KBM-7 (cell line): ENCODE measurements at regions not wholly inside any gene's neighbourhood (a gene's known extent, or its start where the extent isn't known, plus 50 kb on each side); places are given as distances from the start of the nearest gene placed in this dataset.

Source experiments
- DNase-seq: peaks from one replicate; pipeline ENCODE4 v3.0.0-alpha.2; 2015
- in situ Hi-C: fragments of 300-500 bp; cut with MboI; formaldehyde crosslinking; loops from 2 replicates; pipeline ENCODE4 v1.14.3; 2020; ENCODE audit warnings: low sequenced_read_pairs, low pct_unique_long_range_greater_than_20kb, mixed read lengths

DNA sequence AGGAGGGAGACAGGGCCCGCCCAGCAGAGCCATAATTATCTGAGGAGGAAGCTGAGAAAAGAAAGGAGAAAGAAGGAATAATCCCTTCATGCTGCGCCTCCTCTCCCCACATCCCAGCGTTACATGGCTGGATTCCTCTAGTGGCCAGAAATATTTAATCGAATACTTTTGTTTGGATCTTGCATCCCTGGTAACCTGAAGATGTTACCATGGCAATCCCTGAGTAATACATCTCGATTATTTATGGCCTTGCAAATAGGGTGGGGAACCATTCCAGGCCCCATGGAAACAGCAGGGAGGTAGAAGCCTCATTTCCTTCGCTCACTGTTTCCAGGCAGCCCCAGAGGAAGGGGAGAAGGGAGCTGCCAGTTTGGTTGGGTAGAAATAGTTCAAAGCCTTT, 357.7 kb downstream of the BUD13 start:
- in situ Hi-C loops: no loop called here
- DNase-seq: no peak

DNA sequence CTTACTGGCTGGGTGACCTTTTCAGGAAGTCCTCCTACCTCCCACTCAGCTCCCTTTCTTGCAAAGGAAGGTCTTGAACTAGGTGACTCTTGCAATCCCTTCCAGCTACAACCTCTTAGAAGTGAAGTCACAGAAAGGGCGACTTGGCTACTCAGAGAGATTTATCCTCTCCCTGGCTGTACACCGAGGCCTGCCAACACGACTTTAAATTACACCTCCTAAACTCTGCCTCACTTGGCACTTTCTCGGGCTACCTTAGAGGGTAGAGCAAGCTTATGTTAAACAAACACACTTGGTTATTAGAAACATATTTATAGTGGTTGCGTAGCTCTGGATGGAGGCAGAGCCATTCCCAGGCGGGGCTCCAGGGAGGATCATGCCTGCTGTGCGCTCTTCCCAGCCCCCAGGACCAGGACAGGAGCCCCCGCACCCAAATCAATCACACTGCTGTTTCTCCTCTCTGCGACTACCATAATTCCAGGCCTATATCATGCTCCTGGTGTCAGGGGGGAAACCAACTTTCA, 358.4 kb downstream of the BUD13 start:
- DNase-seq: no peak
- in situ Hi-C loops: no loop called here

DNA sequence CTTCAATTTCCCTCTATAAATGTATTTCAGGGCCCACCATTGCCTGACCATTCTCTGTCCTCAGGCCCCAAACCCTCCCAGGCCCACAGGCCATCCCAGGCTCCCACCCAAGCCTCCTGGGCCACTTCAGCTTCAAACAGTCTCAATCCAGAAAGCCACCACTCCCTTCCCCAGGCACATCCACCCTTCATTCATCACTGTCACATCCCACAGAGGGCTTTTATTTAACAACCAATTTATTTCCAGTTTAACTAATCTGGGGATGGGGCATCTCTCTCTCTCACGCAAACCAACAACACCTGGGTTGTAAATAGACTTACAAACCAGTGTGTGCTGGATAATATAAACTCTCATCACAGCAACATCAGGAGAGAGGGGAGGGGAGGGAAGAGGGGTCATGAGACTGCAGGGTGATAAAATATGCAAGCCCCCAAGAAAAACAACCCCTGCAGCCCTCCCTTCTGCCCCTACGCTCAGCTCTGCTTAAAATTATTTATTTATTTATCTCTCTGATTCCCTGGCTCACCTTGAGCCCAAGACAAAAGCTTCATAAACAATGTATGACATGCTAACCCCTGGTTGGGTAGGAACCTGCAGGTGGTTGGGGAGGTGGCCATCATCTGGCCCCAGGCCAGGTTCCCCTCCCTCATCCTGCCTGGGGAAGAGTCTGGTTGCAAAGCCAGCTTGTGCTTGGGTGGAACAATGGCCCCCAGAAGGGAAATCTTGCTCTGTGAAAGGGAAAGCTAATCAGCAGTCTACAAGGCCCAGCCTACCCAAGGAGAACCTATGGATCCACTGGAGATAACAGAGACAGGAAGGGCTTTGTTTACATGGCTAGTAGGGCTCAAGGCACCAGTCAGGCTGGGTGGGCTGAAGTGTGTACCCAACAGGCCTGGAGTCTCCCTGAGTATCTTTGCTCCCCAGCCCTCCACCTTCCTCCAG, 359.2 kb downstream of the BUD13 start:
- in situ Hi-C loops: no loop called here
- DNase-seq: no peak

DNA sequence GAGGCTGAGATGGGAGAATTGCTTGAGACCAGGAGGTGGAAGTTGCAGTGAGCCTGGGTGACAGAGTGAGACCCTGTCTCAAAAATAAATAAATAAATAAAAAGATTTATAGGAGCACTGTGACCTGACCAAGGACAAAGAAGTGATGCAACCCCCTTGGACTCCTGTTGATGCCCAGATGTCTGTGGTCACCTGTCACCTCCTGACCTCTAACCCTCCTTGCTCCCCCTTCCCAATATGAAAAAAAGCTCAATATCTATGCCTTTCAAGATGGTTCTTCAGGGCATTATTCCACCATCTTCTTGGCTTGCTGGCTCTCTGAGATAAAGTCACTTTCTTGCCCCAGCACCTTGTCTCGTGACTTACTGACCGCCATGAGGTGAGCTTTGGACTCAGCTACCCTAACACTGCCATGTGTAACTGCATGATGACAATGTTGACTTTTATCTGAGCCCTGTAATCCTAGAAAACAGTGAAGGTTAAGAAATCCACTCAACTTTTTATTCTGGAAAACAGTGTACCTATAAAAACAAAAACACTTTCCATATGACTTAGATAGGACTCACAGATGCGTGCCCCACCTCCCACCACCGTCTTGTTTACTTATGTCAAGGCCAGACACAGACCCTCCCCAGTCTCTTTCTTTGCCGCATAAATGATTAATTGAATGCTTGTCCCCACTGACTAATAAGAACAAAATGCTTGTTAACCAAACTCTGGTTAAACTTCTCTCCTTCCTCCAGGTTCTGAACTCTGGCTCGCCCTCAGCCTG, 360.5 kb downstream of the BUD13 start:
- DNase-seq: no peak
- in situ Hi-C loops: no loop called here

DNA sequence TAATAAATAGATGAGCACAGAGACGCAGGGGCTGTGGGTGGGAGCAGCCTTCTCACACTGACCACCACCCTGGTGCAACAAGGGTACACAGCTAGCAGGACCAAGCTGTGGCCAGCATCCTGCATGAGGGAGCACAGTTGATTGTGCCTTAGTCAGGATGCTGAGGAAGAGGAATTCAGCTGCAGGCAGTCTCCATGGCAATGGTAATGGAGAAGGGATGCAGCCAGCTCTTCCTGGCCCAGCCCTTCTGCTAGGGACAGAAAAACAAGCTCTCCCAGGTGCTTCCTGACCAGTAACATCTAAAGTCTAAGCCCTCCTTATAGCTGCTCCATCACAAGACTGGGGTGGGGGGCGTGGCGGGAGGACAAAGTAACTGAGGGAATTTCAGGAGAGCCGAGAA, 363.5 kb downstream of the BUD13 start:
- DNase-seq: no peak
- in situ Hi-C loops: no loop called here

DNA sequence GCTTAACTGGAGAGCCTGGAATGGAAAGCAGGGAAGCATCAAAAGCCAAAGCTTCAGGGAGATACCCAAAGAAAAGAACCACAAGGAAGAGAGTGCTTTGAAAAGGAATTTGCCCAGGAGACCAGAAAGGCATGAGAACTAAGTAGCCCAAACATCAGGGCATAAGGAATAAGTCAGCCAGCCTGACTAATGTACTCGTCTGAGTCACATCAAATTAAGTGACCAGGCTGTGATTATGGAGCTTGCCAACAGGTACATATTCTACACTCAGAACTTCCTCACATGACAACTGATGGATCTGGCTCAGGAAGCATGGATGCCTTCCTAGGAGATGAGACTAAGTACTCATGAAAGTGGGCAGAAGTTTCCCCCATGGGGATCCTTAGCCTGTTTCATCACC, 366.7 kb downstream of the BUD13 start:
- in situ Hi-C loops: no loop called here
- DNase-seq: no peak

DNA sequence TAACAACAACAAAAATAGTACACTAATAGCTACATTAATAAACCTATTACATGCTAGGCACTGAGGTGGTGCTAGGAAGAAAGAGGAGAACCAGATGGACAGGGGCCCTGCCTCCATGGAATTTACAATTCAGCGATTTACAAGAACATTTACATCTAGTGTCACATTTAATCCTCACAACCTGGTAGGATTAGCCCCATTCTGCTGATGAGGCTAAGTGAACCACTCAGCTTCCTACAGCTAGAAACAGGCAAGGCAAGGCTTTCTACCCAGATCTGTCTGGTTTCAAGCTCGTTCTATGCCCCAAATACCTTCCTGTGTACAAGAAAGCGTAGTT, 368.4 kb downstream of the BUD13 start:
- no peak for DNase-seq
- in situ Hi-C loops: no loop called here

DNA sequence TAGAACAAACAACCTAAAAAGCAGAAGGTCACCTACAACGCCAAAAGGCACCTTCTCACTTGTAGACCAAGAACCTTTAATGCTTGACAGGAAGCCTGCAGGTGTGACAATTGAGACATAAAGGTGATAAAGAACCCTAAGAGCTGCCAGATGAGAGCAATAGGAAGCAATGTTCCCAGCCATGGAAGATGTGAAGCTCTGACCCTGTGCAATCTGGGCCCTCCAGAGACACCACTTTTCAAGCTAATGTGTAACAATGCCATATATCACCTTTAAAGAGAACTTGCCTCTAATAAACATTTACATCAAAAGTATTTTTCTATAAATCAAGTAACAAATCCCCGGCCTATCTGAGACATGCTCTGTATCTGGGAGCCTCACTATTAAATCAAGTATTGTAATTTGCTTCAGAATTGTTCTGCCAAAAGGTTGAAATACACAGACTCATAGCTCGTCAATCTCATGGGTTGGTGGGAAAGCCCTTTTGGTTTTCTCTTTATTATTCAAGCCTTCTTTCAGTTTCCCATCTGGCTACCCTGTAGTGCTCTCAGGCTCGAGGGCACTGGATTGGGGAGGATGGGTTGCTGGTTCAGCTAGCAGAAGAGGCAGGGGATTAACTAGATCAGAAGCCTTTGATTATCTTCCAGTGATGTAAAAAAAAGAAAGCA, 368.9 kb downstream of the BUD13 start:
- DNase-seq: no peak
- in situ Hi-C loops: no loop called here

DNA sequence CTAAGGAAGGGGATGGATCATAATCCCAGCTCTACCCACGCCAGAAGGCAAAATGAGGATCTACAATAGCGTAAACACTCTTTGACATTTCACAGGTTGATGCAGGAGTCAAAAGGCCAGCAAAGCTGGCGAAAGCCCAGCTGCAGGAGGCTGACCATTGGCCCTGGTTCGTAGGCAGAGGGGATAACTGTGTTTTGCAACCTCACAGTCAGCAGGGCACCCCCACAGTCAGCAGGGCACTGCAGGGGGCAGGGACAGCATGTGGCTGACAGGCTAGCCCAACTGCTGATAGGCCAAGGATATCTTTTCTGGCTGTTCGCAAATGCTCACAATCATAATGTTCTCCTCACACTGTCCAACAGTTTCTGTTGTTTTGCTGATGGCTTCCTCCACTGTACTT, 372.7 kb downstream of the BUD13 start:
- no peak for DNase-seq

DNA sequence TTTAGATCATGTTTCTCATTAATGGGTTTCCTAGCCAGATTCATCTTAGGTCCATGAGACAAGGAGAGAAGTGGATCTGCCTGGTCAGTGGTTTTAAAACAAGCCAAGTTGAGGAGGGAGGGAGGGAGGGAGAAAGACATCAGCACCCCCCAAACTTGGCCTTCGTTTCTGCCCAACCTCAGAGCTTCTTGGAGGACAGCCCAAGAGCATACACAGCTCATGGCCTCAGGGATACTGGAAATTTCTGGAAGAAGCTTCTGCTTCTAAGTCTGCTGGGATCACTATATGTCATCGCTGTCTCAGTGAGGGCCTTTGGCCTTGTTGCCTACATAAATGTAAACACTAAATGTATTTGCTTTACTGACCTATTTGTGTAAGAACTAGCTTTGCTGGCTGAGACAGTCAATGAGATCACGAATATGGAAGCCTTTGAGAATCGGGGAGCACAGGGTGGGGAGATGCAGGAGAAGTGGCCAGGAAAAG, 375.1 kb downstream of the BUD13 start:
- DNase-seq: no peak
- in situ Hi-C loops: no loop called here

More for the DNA sequence above, 372.7 kb downstream of the BUD13 start:
- in situ Hi-C loops: no loop called here

DNA sequence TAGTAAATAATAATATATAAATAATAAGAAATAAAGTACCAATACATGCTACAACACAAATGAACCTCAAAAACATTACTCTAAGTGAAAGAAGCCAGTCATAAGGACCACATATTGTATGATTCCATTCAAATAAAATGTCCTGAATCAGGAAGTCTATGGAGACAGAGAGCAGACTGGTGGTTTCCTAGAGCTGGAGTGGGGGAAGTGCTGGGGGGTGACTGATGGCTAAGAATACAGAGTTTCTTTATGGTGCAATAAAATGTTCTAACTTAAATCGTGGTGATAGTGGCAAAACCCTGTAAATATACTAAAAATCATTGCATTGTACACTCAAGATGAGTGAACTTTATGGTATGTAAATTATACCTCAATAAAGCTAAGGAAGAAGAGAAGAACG, 376.5 kb downstream of the BUD13 start:
- no peak for DNase-seq
- in situ Hi-C loops: no loop called here

DNA sequence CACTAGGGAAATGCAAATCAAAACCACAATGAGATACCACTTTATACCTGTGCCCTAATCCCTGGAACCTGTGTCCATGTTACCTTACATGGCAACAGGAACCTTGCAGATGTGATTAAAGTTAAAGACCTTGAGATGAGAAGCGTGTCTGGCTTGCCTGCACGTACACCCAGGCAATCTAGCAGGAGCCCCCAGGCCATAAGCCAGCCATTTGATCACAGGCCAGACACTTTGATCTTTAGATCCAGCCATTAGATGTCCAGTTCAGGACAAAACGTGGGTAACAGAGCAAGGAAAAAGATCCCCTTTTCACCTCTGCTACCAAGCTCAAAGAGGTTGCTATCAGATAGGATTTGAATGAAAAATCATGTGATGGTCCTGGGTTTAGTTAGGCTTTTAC, 378.8 kb downstream of the BUD13 start:
- no peak for DNase-seq
- in situ Hi-C loops: no loop called here

DNA sequence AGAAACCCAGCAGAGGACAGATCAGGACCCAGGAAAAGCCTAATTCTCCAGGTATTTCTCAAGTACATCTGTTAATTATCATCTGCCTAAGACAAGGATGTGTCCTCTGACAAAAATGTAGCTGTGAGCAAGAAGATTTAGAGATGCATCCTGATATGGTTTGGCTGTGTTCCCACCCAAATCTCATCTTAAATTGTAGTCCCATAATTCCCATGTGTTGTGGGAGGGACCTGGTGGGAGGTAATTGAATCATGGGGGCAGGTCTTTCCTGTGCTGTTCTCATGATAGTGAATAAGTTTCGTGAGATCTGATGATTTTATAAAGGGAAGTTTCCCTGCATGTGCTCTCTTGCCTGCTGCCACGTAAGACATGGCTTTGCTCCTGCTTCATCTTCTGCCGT, 381.8 kb downstream of the BUD13 start:
- in situ Hi-C loops: no loop called here
- no peak for DNase-seq

DNA sequence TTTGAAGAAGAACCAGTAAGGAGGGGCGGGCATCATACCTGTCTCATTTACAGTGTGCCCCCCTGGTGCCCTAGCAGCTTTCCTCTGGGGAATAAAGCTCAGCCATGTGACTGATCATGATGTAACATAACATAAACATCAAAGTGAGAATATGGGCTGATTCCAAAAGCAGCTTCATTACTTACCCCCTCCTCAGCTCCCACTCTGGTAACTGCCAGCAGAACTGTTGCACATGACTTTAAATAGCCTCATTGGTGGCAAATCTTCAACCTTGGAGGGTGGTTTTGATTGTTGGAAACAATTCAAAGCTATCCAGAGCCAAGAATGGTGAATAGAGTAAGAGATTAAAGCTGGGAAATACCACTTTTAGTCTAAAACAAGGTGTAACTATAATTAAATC, 384.6 kb downstream of the BUD13 start:
- DNase-seq: no peak
- in situ Hi-C loops: no loop called here

DNA sequence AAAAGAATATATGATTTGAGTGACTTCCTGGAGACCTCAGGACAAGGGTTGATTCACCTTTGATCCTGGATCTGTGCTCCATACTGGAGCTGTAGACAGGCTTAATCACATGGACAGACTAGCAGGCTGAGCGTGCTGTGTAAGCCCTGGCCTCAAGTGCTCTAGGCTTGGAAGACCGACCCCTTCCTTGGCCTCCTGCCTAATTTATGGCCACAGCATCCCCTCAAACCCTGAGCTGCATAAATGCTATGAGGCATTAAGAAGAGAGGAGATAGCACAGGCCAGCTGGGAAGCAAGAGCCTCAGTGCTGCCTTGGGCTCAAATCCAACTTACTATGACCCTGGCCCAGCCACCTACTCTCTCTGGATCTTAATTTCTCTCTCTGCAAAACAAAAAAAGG, 385.1 kb downstream of the BUD13 start:
- DNase-seq: no peak
- in situ Hi-C loops: no loop called here

DNA sequence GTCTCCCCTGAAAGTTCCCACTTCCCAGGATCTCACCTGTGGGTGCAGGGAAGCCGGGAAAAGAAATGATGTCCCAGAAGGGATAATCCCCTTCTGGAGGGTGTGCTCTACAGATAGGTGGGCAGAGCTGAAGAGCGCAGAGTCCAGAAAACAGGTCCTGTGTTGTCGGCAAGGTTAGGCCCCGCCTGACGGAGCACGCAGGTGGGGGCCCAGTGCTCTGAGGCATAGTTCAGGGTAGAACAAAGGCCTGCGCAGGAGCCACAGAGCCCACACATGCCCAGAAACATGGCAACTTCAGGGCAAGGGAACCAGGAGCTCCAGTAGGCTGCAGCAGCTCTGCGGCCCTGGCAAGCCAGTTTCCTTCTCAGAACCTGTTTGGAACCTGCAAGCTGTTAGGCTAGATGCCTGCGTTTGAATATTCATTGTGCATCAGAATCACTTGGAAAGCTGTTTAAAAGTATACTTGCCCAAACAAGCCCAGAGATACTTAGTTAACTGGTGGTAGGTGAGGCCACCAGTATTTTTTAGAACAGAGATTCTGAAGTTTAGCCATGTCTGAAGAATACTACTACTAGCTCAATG, 386.6 kb downstream of the BUD13 start:
- in situ Hi-C loops: no loop called here

DNA sequence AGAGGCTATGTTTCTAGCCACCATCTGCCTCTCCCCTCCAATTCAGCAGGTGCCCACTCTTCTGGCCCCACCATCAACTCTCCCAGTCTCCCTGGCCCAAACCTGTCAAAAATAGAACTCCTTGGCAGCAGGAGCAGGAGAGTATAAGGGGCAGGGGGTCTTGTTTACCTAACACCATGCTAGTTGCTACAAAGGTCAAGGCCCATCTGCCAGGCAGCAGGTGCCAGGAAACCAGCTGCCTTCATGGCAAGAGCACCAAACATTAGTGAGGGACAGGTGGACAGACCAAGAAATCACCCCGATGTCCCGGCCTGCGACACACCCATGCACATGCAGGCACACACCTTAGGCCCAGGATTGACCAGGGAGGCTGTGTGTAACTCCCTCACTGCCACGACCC, 387.9 kb downstream of the BUD13 start:
- in situ Hi-C loops: no loop called here
- no peak for DNase-seq

More for the DNA sequence above, 386.6 kb downstream of the BUD13 start:
- no peak for DNase-seq

DNA sequence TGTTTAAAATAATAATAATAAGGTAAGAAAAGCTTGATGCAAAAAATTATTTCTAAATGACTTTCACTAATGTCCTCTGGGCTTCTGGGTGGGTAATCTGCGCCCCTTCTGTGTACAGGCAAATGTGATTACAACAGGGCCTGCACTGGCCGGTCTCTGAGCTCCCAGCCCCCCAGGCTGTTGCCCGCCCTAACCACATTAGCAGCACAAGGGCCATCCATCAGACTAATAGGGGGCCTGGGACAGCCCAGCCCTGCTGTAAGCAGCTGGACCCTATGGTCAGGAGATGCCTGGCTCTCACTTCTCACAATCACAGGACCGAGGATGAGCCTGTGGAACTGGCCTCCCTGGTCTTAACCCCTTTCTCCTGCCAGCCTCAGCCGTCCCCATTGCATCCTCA, 388.4 kb downstream of the BUD13 start:
- DNase-seq: no peak
- in situ Hi-C loops: no loop called here

DNA sequence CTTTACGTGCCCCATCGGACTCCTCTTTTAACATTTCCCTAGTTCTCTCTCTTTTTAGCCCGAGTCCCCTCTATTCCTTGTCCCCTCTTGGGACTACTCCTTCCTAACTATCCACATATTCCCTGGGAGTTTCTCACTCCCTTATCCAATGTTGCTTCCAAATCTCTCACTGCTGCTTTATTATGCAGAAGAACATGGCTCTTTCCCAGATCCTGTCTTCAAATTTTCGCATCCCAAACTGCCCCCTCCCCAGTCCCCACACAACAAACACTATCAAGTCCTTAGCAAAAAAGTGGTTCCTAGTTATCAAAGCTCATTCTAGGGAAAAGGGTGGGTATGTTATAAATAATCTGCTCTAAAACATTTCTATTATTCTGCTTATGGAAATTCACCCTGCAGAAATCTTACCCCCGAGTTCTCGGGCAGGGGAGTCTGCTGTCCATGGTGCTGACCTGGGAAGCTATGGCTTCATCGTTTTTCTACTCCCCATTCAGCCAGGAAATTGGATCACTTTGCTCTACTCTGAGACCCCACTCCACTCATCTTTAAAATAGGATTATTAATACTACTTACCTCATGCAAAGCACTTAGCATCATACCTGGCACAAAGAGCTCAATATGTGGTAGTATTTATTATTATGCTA, 393.5 kb downstream of the BUD13 start:
- in situ Hi-C loops: no loop called here
- peak; percentile 20 for DNase-seq
